HepG2 (cell line): ENCODE measurements at regions not wholly inside any gene's neighbourhood (a gene's known extent, or its start where the extent isn't known, plus 50 kb on each side); places are given as distances from the start of the nearest gene placed in this dataset.

Experiments
- ATAC-seq: fragments of 200-7000 bp; cut with Tn5 transposase; 3 replicates; pipeline ENCODE4 v1.9.1; 2020; ENCODE audit warnings: mild to moderate bottlenecking, moderate library complexity
- BruUV-seq: library from RNA; stranded (reverse); fragments of 400-500 nt; replicated peaks from 2 replicates; lab custom pipeline; 2021; lab: Mats Ljungman, UMichigan
- CTCF ChIA-PET: fragments of 300-600 bp; formaldehyde crosslinking; extraction: SDS; loops from one replicate; lab custom pipeline; 2021; ENCODE audit warnings: low total read pairs, inconsistent platforms, low intra/inter-chr PET ratio; lab: Yijun Ruan, JAX
- POLR2A ChIA-PET: fragments of 350-600 bp; sonication (Branson Sonifier 250); formaldehyde crosslinking; loops from one replicate; lab custom pipeline; 2020; ENCODE audit warnings: antibody characterized with exemption, inconsistent platforms; lab: Yijun Ruan, JAX
- DNase-seq: peaks from one replicate; pipeline ENCODE4 v3.0.0-alpha.2; 2015; ENCODE audit warnings: low spot score
- FAIRE-seq: peaks from 3 replicates; lab custom pipeline; 2011; peaks lifted over from hg19 to GRCh38; lab: Jason Lieb, UNC
- H2AFZ ChIP-seq: one replicate; pipeline ENCODE4 v1.6.1; 2011; ENCODE audit warnings: low read length, inconsistent platforms
- H3K27ac ChIP-seq: fragments of 300-600 bp; 3 replicates; pipeline ENCODE4 v1.8.0; 2011; ENCODE audit warnings: mixed run types, mild to moderate bottlenecking, mixed read lengths, low read length, inconsistent platforms; ENCODE audit not compliant: insufficient read depth; ENCODE audit errors: extremely low read length
- H3K27me3 ChIP-seq, 2 experiments: fragments of 200-600 bp in 1 of 2; 2 replicates in 1 of 2; 3 replicates in 1 of 2; pipeline versions ENCODE4 v1.6.0 to v1.8.0; 2011; ENCODE audit warnings: low read length in 2 of 2, mild to moderate bottlenecking in 2 of 2, moderate library complexity in 2 of 2, inconsistent platforms in 1 of 2; ENCODE audit not compliant: insufficient read depth in 2 of 2, control insufficient read depth in 1 of 2
- H3K36me3 ChIP-seq, 2 experiments: fragments of 200-600 bp in 1 of 2; replicated peaks in 1 of 2; 2 replicates in 1 of 2; 3 replicates in 1 of 2; pipeline versions ENCODE4 v1.5.1 to v1.8.0; 2011; ENCODE audit warnings: low read length in 2 of 2, inconsistent platforms in 1 of 2; ENCODE audit not compliant: insufficient read depth in 2 of 2, control insufficient read depth in 1 of 2
- H3K4me1 ChIP-seq: 2 replicates; pipeline ENCODE4 v1.5.1; 2012; ENCODE audit warnings: low read length, inconsistent platforms; ENCODE audit not compliant: insufficient read depth
- H3K4me2 ChIP-seq: 2 replicates; pipeline ENCODE4 v1.6.0; 2011; ENCODE audit warnings: low read depth, low read length, inconsistent platforms
- H3K4me3 ChIP-seq, 3 experiments: fragments of 200-600 bp in 1 of 3; sonication (generic), shearing (Covaris generic) in 1 of 3; replicated peaks in 1 of 3; 2 replicates each; pipeline ENCODE4 v1.5.1; 2011 to 2016; ENCODE audit warnings: low read length in 3 of 3, inconsistent platforms in 2 of 3, low read depth in 2 of 3, mild to moderate bottlenecking in 2 of 3, control low read depth in 1 of 3, mixed read lengths in 1 of 3; ENCODE audit not compliant: insufficient read depth in 1 of 3
- H3K79me2 ChIP-seq: one replicate; pipeline ENCODE4 v1.6.1; 2011; ENCODE audit warnings: low read length, inconsistent platforms; ENCODE audit not compliant: insufficient read depth
- H3K9ac ChIP-seq: 2 replicates; pipeline ENCODE4 v1.6.0; 2011; ENCODE audit warnings: mild to moderate bottlenecking, low read depth, low read length, inconsistent platforms; ENCODE audit not compliant: insufficient read depth
- H3K9me3 ChIP-seq: 2 replicates; pipeline ENCODE4 v1.5.1; 2012; ENCODE audit warnings: mild to moderate bottlenecking, low read length
- H4K20me1 ChIP-seq: 2 replicates; pipeline ENCODE4 v1.6.0; 2011; ENCODE audit warnings: inconsistent platforms, mild to moderate bottlenecking, low read length, moderate library complexity; ENCODE audit not compliant: insufficient read depth
- CEBPB ChIP-seq: IDR thresholded peaks from 2 replicates; pipeline ENCODE4 v1.6.1; 2011; ENCODE audit warnings: low read depth, low read length, improper control_type of control experiment, borderline replicate concordance
- CTCF ChIP-seq: sonication (generic); formaldehyde crosslinking; IDR thresholded peaks from 2 replicates; pipeline ENCODE4 v1.5.0; 2020; ENCODE audit warnings: mild to moderate bottlenecking, missing genetic modification reagents, moderate library complexity
- MED8 ChIP-seq: sonication (generic); formaldehyde crosslinking; IDR thresholded peaks from 2 replicates; pipeline ENCODE4 v1.8.1; 2023; ENCODE audit warnings: mild to moderate bottlenecking, missing genetic modification reagents; ENCODE audit not compliant: insufficient replicate concordance
- NBN ChIP-seq: fragments of 450-650 bp; conservative IDR thresholded peaks from 2 replicates; pipeline ENCODE4 v1.6.1; 2017
- PBX3 ChIP-seq: sonication (generic); formaldehyde crosslinking; IDR thresholded peaks from 2 replicates; pipeline ENCODE4 v1.8.1; 2023; ENCODE audit warnings: missing genetic modification reagents, inconsistent platforms, borderline replicate concordance
- PTBP1 ChIP-seq: fragments of 200-400 bp; formaldehyde crosslinking; IDR thresholded peaks from 2 replicates; pipeline ENCODE4 v1.6.1; 2018; ENCODE audit warnings: low read length, low read depth; ENCODE audit not compliant: poor library complexity, severe bottlenecking
- YEATS2 ChIP-seq: sonication (generic); formaldehyde crosslinking; IDR thresholded peaks from 2 replicates; pipeline ENCODE4 v1.4.0; 2020; ENCODE audit warnings: missing genetic modification reagents, borderline replicate concordance
- ZIK1 ChIP-seq: sonication (generic); formaldehyde crosslinking; IDR thresholded peaks from 2 replicates; pipeline ENCODE4 v1.5.0; 2020; ENCODE audit warnings: mild to moderate bottlenecking, low read depth, missing genetic modification reagents, borderline replicate concordance
- ZNF432 ChIP-seq: sonication (generic); formaldehyde crosslinking; IDR thresholded peaks from 2 replicates; pipeline ENCODE4 v1.5.0; 2020; ENCODE audit warnings: missing genetic modification reagents, mild to moderate bottlenecking, borderline replicate concordance
- WGBS: methylation state at CpG from one replicate; pipeline ENCODE4 v1.1.6; 2017; ENCODE audit warnings: low lambda C conversion rate; 5-methylcytosine and 5-hydroxymethylcytosine counted together
- in situ Hi-C: cut with HindIII; loops from 2 replicates; pipeline ENCODE4 v1.10.0; 2017; ENCODE audit warnings: low pct_unique_long_range_greater_than_20kb; ENCODE audit not compliant: extremely low pct_ligation_motif_present
- intact Hi-C: fragments of 100-400 bp; cut with micrococcal nuclease; formaldehyde crosslinking; loops from one replicate; pipeline ENCODE4 v1.10.0; 2022; ENCODE audit not compliant: unreplicated experiment

GRCh38 chr20:60262967-60263603 is 304.9 kb downstream of the CDH26 start (continued):
- TF ChIP-seq MED8 (no peak), CTCF (CRISPR knock-in tag) (peak; percentile 74), PTBP1 (no peak), YEATS2 (no peak)

GRCh38 chr20:60263725-60264709 is 305.8 kb downstream of the CDH26 start:
- no peak overlapping the region for H3K27ac ChIP-seq
- intact Hi-C loops (loop anchor here (1.0 kb wide), 2 partner anchors 53 to 207 kb away; no protein-coding TSS in a partner anchor), in situ Hi-C loops (no loop called here)
- H3K4me2 ChIP-seq = no peak overlapping the region
- H3K9me3 ChIP-seq = 0 out of 2 replicates have a peak, but pooled peaks cover 8% of the 10 kb centered on the region
- no peak for FAIRE-seq
- no peaks in the 10 kb centered on the region for H3K36me3 ChIP-seq
- peaks cover 4% of the 10 kb centered on the region for H3K4me1 ChIP-seq
- H2AFZ ChIP-seq = no peak overlapping the region
- H3K9ac ChIP-seq = no peak overlapping the region
- no peak for DNase-seq
- no peak for TF ChIP-seq ZIK1 (CRISPR knock-in tag)
- TF ChIP-seq NBN = no peak
- TF ChIP-seq ZNF432 (CRISPR knock-in tag) = no peak
- TF ChIP-seq PBX3 (CRISPR knock-in tag) = no peak
- TF ChIP-seq CEBPB = peak; percentile 50; the same call in 1 of the 2 replicates
- no peaks in the 10 kb centered on the region for H3K79me2 ChIP-seq
- H4K20me1 ChIP-seq = no peaks in the 10 kb centered on the region
- POLR2A ChIA-PET = no interaction called here
- no peak overlapping the region for H3K4me3 ChIP-seq
- BruUV-seq = no TSS peak
- WGBS = 15% methylated on average over 18 of the region's 18 CpGs
- CTCF ChIA-PET = interaction anchor here (1.4 to 2.1 kb wide), 2 partner anchors 53 to 207 kb away, joined by 5 to 9 read pairs; no protein-coding TSS in a partner anchor
- H3K27me3 ChIP-seq = peaks cover 0 to 5% of the 10 kb centered on the region in 2 experiments; a peak in 2 of 5 replicates
- ATAC-seq = no peak
